Midbrain (tissue), 1 donor: ENCODE measurements at regions not wholly inside any gene's neighbourhood (a gene's known extent, or its start where the extent isn't known, plus 50 kb on each side); places are given as distances from the start of the nearest gene placed in this dataset.

Experiments used
- DNase-seq: peaks from one replicate; lab custom pipeline; 2025; lab: John Stamatoyannopoulos, UW

DNA sequence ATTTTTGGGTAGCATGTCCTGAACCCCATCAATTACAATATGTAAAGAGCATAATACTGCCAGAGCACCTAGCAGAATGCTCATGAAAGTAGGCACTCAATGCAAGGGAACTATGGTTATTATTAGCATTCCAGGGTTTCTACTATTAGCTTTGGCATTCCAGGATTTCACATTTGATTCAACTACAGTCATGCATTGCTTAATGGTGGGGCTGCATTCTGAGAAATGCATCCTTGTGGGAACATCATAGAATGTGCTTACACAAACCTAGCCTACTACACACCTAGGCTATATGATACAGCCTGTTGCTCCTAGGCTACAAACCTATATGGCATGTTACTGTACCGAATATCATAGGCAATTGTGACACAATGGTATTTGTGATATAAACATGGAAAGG is 247.8 kb downstream of the CD83 start:
- DNase-seq: no peak

DNA sequence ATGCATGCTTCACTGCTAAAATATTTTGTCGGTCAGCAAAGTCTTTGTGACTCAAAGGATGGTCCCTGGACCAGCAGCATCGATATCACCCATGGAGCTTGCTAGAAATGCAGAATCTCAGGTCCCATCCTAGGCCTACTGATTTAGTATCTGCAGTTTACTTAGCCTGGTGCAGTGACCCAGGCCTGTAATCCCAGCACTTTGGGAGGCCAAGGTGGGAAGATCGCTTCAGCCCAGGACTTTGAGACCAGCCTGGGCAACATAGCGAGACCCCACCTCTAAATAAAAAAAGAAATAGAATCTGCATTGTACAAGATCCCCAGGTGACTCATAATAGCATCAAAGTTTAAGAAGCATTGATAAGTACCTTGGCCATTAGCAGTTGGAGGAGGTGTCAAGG is 248.7 kb downstream of the CD83 start:
- DNase-seq: no peak

DNA sequence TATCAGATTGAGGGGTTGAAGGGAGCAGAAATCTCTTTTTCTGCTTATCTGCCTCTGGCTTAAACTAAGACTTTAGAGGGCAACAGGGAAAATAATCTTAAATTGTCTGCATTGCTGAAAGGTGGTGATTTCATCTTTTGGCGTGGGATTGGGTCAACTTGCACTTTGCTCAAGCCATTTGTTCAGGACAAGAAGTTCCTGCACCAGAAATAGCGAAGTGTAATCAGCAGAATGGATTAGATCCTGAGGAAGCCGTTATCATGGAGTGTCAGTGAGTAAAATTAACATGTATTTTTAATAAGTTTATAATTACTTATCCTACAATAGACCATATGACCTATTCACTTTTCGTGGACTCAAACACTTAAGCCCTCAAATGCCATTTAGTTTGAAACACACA is 249.3 kb downstream of the CD83 start:
- DNase-seq: no peak

DNA sequence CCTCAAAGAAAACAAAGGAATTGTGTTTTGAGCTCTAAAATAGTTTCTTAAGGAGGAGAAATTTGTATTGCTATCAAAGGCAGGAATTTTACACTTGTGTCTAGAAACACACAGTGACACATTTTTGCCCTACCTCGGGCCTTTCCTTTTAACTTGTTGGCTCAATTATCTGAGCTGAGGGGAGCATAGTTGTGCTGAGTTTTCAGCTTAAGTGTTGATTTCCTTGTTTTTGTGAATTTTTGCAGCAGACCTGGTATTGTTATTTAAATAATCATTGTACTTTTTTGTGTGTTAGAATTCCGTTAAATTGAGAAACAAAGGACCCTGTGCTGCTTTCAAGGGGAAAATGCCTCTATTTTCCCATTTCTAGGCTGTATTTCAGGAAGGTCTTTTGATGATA is 249.7 kb downstream of the CD83 start:
- no peak for DNase-seq

DNA sequence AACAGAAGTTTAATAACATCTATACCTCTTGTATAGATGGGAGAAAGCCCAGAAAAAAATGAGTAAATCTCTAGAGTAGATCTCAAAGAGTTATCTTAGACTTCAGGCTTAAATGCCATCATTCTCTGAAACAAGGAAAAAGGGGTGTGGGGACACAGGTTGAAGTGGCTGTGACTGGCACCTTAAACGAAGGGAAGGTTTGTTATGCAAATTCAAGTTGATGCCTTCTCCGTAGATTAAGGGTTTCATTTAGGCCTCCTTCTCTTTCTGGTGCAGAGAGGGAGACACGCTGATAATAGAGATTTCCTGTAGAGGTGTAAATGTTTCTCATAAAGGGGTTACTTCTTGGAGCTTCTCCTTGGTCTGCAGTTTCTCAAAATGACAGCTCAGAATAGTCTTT is 252.1 kb downstream of the CD83 start:
- DNase-seq: no peak

DNA sequence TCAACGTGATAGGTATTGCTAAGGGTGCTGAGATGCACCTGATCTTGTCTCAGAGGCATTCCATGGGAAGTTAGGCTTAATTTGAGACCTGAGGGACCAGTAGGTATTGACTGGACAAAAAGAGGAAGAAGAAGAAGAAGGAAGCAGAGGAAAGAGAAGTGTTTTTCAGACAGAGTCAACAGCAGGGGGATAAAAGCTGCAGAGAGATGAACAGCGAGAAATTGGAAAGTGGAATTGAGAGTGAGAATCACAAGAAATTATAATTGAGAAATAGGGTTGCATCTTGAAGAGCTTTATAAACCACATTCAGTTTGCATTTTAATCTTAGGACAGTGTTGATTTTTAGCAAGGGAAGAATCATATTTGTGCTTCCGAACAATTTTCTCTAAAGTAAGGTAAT is 254.0 kb downstream of the CD83 start:
- no peak for DNase-seq

DNA sequence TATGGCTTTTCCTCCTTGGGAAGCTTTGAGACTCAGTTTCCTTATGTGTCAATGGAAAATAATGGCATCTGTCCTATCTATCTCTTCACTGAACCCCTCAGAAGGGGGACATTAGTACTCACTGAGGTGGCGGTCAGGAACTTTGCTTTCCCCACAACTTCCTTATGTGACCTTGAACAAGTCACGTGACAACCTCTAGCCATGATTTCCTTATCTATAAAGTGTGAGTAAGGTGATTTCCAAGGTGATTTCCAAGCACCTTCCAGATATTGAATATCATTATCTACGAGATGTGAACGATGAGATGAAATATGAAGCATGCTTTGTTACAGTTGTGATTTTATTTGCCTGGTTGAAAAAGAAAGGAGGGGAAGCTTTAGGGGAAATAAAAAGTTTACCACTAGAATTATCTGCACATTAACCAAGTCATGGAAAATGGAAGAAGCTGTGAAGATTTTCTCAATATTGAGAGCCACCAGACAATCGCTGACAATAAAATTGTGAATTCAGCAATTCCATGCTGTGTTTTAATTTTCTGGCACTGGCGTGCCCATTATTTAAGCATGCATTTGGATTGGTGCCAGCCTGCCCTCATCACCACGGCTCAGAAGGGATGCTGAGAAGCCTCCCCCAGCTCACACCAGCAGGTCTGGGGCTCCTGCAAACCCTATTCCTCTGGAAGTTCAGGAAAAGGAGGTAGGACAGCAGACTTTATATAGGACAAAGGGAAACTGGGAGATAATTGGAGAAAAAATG is 255.3 kb downstream of the CD83 start:
- no peak for DNase-seq

DNA sequence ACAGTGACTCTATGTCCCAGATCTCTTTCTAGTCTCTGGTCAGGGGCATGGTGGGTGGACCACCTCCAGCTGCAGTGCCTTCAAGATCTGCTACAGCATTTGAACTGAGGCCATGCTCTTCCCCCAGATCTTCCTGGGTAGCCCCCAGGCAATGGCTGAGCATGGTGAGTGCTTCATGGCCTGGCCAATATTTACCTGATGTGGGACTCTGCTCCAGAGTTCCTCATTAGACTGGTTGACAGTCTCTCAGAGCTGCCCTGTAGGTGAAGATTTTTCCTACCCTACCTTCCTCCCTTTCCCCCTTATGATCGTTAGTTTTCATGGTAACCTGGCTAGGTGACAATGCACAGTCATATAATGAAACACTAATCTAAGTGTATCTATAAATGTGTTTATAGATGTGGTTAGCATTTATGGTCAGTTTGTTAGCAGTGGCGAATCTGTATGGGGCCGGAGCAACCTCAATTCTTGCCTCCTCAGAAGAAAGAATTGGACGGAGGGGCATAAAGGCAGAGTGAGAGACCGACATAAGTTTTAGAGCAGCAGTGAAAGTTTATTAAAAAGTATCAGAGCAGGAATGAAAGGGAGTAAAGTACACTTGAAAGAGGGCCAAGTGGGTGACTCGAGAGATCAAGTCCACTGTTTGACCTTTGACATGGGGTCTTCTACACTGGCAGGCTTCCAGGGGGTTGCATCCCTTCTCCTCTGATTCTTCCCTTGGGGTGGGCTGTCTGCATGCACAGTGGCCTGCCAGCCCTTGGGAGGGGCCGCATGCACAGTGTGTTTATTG is 256.3 kb downstream of the CD83 start:
- DNase-seq: no peak

DNA sequence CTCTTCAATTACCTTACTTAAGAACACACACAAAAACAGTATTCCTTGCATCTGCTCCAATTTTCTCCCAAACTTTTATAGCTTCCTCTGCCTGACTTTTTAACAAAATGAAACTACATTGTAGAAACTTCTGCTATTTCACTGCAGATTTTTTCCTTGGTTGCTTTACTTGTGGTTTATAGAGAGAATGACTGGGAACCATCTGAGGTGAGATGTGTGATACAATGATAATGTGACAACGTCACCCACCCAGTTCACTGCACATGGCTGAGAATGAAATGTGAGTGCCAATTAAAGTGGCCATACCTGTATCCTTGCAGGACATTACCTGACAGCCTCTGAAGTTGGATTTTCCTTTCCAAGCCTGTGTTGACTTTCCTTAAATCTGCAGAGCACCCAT is 258.4 kb downstream of the CD83 start:
- DNase-seq: no peak

DNA sequence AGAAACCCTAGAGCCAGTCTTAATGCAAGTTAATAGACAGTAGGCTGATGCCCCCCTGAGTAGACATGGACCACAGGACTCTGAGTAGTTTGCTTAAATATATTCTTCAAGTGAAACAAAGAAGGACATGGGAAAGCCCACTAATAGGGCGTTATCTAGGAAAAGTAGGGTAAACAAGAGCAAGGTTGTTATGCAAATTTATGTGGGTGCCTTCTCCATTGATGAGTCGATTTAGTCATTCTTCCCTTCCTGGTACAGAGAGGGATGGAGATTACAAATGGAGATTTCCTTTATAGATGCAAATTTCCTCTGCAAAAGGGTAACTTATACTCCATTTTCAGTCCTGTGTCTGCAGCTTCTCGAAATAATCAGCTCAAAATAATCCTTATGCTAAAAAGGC is 262.0 kb downstream of the CD83 start:
- DNase-seq: no peak

DNA sequence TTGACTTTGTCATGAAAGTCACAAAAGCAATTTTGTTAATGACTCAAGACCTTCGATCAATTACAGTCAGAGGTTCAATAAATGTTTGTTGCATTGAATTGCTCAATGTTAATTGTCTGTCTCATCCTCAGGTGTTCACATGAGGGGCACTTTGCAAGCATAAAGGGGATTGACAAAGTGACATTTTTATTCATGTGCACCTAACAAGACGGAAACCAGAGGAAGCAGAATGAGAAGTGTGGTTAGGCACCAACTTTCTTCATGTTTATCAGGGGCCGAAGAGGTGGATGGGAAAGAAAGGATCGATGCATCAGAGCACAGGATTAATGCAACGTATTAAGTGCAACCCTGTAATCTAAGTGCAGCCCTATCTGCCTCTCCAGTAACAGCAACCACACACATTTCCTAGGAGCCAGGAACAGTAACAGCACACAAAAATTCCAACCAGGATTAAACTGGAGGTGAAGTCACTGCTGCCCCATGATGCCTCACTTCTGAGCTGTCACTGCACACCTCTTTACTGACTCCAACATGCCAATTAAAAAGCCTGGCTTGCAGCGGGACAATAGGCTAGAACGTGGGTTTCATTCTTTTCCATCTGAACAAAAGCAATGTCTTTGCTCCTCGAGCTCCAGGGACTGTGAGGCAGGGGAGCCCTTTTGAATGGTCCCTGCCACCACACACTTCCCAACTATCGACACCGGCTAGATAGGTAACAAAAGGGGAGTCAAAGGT is 262.7 kb downstream of the CD83 start:
- DNase-seq: no peak

DNA sequence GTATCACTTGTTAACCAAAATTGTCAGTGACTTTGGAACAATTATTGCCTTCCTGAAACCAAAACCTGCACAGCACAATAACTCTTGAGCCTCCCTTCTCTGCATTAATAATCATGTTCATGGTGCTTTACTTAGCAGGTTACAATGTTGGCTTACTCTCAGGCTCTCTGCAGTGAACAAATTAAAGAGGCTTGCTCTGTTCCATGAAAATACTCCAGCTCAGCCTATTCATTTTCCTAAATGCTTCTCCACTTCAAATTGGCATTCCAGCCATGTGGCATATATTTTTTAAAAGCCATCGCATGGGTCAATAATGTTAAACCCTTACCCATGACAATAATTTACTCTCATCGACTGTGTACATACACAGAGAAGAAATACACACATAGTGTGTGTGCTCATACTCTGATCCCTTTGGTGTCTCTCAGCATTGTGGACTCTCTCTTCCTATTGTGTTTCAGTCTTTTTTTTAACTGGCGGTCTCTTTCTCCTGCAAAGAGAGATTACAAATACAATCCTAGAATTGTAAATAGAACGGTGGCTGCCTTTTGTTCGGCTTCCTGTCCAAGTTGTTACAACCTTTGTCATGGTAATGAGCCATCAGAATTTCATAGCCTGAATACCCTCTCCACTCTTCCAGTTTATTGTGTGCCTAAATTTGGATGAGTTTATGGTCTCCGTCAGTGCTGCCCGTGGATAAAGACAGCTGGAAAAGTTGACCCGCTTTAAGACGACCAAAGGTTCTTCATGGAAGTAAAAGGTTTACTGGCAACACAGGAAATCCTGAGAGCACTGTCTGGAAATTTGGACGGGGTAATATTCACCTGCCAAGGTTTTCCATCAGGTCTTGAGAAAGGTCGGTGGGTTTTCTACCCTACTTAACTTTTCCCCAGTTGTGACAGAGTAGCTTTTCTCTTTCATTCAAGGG is 263.6 kb downstream of the CD83 start:
- no peak for DNase-seq

DNA sequence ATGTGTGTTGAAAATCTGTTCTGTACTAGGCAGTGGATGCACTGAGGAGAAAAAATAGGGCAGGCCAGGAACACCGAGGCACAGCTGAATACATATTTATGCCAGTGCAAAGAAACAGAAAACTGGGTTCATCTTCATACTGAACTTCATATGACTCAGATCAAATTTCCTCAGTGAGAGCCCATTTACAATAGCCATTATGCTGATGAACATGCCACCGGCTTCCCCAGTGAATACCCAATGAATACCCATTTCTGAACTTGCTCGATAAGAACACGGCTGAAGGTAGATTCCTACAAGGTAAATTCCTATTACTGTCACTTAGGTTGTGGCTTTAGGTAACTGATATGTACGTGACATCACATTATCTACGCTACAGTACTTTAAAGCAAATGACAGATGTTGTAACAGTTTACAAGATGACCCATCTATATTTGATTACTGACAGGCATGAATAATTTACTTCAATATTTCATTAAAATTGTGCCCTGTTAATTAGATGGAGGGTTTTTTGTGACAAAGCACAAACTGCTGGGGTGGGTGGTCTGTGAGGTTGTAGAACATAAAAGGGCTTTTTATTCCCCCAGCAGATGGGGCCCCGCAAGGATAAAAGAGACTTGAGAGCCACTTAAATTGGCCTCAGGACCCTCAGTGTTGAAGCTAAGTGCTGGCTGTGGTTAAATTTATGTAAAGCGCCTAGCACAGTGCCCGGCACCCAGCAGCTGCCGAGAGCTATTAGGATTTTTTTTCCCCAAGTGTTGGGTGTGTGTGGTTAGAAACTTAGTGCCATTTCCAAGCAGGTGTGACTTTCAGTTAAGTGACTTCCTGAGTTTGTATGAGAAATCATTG is 264.5 kb downstream of the CD83 start:
- no peak for DNase-seq

DNA sequence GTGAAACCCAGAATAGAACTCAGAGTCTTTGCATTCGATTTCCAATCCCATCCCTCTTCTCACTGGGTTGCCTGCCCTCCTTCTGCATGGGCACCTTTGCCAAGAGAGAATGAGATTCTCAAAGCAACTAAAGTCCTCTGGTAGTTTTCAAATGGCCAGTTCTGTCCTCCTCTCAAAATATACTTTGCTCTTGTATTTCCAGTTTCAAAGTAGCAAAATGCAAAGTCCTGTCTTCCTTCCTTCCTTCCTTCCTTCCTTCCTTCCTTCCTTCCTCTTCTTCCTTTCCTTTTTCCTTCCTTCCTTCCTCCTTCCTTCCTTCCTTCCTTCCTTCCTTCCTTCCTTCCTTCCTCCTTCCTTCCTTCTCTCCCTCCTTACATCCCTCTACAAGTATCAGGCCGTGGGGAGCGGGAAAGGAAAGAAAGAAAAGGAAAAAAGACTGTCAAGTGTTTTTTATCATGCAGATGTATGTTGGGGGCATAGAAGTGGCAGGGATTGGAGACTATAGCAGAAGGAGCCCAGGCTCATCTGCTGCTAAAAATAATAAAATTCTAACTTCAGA is 265.2 kb downstream of the CD83 start:
- DNase-seq: no peak

DNA sequence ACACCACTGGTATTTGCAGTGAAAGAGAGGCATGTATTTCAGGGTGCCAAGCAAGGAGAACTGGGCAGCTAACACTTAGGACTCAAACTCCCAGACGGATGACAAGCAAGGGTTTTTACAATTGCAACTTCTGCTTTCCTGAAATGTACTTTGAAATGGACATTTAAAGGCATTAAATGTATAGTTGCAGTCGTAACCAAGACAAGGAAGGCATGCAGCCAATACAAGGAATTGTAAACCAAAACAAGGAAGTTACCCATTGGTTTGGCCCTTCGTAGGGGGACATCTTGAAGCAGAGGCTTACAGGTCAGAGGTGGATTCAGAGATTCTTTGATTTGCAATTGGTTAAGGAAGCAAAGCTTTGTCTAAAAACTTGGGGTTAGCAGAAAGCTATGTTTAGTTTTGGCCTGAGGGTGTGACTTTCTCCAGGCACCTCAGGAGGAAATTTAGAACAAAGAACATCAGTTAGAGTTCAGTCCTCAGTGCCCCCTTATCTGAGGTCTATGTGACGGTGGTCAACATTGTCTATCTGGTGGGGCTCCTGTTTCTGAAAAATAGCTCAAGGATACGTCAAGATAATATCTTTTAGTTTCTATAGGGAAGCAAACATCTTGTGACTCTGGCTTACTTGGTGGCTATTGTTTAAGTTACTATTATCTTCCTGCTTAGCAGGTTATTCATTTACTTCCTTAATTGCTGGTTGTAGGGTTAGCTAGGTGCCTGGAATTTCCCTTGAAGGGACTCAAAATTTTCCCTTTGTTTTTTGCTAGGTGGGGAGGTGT is 266.0 kb downstream of the CD83 start:
- no peak for DNase-seq

DNA sequence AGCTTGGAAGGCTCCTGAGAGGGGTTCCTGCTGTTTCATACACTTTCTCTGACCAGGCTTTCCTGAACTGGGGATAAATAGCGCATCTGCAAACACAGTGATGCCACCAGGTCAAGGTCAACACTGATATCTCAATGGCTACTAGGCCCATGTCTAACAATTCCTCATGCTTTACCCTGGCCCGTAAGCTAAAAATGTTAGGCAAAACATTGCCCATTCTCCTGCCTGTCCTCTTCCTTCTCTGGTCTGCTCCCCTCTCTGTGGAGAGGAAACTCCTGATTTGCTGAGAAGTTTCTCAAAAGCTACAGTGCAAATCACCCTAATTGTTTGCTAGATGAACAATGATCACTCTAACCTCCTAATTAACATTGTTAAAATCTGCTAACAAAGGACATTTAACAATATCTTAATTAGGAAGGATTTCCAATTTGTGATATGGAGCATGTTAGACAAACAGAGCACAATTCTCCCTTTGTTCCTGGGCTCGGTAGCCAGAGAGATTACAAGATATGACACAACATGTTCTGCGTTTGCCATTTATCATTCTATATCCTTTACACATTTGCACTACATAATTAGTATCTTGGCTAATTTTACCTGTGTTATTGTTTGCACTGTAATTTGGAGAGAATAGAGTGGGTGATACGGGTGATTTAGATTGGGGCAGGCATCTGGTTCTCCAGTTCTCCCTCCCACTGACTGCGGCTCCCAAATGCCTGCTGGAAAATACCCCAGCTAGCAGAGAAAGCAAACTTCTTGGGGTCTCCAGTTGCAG is 266.8 kb downstream of the CD83 start:
- DNase-seq: no peak

DNA sequence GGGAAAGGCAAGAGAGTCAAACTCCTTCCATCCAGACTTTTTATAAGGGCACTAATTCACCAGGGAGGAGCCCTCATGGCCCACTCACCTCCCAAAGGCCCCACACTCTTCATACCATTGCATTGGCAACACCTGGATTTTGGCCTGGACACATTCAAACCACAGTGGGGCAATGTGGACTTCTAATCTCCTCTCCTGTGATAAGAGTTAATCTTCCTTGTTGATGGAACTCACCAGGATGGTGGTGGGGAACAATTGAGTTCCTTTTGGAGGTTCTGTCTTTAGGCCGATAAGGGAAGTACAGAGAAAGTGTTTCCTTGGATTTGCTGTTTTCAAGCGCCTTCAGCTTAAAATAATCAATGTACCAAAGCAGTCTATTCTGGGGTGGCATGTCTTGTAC is 268.7 kb downstream of the CD83 start:
- no peak for DNase-seq

DNA sequence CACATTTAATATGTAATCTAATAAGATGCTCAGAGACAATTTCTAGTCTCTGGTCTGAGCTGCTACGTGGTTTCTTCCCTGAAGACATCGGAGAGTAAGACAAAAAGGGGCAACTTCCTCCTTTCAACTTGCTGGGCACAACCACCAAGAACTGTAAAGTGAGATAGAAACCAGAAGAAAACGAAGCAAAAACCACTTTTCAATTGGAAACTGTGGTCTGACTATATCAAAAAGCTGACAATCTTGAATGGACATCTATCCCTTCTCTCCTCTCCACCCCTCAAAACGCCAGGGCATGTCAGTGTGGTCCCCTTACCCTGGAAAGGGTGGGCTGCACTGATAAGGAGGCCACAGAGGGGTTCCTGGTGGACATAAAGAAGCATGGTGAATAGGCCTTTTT is 269.1 kb downstream of the CD83 start:
- no peak for DNase-seq

DNA sequence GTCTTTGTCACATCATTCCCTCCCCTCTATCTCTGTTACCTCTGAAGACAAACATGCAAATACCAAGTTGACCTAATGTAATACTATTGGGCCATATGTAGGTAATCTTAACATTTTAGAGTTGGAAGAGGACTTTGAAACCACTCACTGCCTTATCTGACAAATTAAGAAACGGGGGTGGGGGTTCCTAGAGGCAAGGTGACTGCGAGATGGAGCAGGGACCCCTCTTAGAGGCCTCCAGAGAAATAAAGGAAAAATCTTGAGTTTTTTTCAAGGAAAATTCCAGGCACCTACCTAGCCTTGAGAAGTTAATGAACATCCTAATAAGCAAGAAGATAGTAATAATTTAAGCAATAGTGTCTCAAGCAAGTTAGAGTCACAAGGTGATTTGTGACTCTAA is 270.8 kb downstream of the CD83 start:
- no peak for DNase-seq
